T-helper 2 cell treated with Interferon-gamma antibody and Interleukin-4, amounts not matched to agents 100 ng/mL and 5 ng/mL, for 36 hours (primary cell): ENCODE measurements at regions not wholly inside any gene's neighbourhood (a gene's known extent, or its start where the extent isn't known, plus 50 kb on each side); places are given as distances from the start of the nearest gene placed in this dataset.

ENCODE experiments used
- intact Hi-C: fragments of 100-400 bp; cut with micrococcal nuclease; formaldehyde crosslinking; loops from one replicate; pipeline ENCODE4 v1.15.1; 2023

DNA sequence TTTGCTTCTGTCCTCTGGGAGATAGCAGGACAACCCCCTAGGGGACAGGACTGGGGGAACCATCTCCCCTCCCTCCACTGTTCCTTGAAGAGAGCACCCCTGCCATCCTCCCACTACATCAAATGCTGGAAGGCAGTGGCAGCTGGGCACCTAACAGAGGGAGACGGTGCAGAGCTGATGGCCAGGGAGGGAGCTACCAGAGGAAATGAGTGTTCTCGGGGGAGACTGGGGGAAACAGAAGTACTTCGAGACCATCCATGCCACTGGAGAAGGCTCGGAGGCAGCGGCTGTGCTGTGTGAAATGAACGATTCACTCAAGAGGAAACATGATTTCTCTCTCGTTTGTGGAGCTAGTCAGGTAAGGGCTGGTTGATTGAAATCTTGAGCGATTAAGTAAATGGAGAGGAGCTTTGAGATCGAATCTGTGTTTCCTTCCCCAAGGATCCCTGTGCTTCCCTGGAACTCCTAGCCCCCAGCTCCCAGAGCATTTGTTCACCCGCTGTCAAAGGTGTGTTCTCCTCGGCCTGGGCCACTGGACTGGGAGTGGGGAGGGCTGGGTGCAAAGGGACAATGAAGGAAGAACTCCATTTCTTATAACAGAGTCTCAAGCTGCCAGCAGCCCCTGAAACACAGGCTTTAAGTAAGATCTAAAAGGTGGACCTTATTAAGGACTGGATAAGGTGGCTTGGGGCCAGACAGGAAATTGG lies 261.3 kb upstream of the MOCS1 start:
- intact Hi-C loops: no loop called here

DNA sequence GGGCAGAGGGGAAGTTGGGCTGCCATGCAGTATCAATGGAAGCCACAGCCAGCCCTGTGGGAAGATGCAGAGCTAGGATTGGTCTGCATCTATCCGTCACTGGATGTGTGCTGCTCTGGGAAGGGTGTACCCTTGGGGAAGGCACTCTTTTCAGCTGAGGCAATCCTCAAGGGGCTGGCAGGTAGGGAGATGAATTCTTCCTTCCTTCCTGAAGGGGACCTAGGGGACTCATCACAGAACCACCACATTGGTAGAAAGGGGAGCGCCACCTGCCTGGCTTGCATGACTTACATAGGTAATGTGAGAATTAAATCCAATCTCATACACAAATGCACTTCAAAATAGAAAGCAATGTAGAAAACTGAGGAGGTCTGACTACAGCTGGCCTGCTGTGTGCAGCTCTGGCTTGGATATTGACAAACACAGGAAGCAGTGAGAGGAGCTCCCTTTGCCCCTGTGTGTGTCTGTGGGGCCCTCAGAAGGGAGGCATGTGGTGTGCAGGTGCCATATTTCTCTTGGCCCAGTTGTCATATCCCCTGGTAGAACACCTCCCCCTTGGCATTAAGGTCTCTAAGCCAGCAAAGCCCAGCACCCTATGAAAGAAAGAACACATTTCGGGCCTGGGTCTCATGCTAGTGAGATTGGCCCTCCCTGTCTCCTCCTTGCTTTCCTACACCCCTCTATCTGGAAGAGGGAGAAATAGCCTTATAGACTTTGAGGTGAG lies 260.3 kb upstream of the MOCS1 start:
- intact Hi-C loops: no loop called here

DNA sequence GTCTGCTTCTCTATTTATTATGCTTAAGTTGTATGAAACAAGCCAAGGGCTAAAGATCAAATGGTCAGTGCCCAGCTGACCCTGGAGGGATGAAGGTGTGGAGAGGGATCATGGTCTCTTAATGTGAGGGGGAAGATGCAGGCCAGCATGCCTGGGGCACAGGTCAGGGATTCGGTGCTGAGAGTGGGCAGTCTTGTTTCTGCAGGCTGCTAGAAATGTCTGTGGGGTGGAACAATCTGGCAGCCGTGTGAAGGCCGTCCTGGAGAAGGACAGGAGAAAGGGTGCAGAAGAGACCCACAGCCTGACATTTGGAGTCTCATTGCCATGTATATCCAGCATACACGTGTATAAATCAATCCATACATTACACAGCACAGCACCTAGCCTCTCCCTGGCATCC lies 258.3 kb upstream of the MOCS1 start:
- intact Hi-C loops: no loop called here

- intact Hi-C loops: no loop called here
Observed at GRCh38 chr6:40188931-40189330, 254.7 kb upstream of the MOCS1 start.

DNA sequence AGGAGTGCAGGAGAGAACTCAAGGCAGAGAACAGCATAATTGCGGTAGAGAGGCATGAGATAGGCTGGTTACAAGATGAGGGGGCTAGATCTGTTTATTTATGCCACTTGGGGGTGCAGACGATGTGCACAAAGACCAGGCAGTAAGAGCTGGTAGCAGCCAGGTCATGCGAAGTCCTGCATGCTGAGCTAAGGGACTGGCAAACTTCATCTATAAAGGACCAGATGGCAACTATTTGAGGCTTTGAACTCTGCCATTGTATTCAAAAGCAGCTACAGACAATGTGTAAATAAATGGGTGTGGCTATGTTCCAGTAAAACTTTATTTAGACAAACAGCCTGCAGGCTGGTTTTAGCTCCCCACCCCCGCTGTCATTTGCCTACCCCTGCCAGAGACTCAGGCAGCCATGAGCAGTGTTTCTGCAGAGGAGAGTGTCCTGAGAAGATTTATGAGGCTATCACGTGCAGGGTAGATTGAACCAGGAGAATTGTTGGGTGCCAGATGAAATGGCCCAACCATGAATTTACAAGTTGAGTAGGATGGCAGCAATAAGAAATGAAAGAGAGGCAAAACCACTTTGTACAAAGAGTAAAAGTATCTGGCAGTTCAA lies 253.4 kb upstream of the MOCS1 start:
- intact Hi-C loops: no loop called here

- intact Hi-C loops: no loop called here
Observed at GRCh38 chr6:40185486-40185885, 251.2 kb upstream of the MOCS1 start.

DNA sequence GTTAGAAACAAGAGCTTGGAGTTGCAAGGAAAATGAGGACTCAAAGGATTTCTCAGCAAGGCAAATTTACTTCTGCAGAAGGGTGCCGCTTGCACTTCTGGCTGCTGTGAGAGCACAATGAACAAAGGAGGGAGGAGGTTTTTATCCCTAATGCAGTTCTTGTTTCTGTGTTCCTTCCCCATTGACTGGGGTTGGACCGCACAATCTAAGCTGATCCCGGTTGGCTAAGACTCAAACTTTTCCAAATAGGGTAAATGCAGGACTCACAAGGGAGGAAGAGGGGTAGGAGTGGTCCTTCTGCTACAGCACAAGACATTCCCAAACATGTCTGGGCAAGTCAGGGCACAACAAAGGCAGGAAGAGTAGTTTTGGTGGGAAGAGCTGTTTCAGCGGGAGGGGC lies 249.6 kb upstream of the MOCS1 start:
- intact Hi-C loops: no loop called here

GRCh38 chr6:40181367-40181766 lies 247.1 kb upstream of the MOCS1 start:
- intact Hi-C loops: no loop called here

DNA sequence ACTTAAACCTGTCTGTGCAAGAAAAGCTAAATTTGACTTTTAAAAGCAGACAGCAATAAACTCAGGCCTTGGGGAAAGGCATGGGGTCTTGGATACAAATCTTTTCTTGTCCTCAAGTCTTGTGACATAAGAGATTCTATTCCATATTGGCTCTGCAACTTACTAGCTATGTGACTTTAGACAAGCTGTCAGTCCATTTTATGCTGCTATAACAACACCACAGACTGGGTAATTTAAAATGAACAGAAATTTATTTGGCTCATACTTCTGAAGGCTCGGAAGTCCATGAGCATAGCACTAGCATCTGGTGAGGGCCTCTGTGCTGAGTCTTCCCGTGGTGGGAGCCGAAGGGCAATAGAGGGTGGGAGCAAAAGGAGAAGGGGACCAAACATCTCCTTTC lies 246.0 kb upstream of the MOCS1 start:
- intact Hi-C loops: no loop called here

DNA sequence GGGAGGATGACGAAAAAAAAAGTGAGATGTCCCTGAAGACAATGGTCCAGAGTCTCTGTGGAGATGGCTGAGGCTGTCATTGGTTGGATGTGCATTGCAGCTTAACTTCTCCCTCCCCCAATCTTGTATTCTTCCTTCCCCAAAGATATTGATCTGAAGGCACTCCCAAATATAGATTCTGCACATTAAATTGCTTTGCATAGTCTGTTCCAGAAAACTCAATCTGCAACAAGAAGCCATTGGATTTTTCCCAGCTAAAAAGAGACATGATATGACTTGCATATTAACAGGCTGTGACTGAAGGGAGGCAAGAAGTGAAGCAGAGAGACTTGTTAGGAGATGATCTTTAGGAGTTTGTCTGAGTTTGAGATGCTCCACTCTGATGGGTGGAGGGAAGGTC lies 245.2 kb upstream of the MOCS1 start:
- intact Hi-C loops: no loop called here

GRCh38 chr6:40177598-40177997 lies 243.3 kb upstream of the MOCS1 start:
- intact Hi-C loops: no loop called here

DNA sequence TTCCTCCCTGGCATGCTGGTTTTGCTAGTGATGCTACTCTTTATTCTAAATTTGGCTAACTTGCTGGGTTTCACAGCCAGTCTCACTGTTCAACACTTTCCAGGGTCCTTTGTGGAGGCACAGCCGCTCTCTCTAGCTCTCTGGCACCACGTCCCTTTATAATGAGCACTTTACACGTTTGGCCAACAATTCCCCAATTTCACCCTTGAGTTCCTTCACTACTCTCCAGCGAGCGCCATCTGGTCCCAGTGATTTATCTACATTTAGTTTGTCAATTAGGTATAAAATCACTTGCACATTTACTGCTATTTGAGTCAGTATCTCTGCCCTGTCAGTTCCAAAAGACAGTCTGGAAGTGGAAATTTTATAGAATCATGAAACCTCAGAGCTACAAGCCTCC lies 241.9 kb upstream of the MOCS1 start:
- intact Hi-C loops: no loop called here

- intact Hi-C loops: no loop called here
Observed at GRCh38 chr6:40172272-40172671, 238.0 kb upstream of the MOCS1 start.

GRCh38 chr6:40171343-40171742 lies 237.1 kb upstream of the MOCS1 start:
- intact Hi-C loops: no loop called here

DNA sequence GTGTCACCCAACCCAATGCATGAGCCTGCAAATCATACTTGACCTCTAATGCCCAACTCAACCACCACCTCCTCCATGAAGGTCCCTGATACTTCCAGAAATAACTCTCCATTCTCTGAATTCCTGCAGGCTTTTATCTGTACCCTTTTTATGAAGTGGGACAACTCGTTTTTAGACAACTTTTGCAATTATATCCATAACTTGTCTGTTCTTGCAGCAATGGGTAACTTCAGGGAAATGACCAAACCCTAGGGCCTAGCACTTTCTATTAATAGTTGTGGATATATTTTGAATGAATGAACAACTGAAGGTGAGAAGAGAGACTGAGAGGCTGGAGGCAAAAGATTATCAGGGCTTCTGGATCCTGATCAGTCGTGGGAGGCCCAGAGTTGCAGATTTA lies 236.6 kb upstream of the MOCS1 start:
- intact Hi-C loops: no loop called here

- intact Hi-C loops: no loop called here
Observed at GRCh38 chr6:40169878-40170277, 235.6 kb upstream of the MOCS1 start.

GRCh38 chr6:40166963-40167362 lies 232.7 kb upstream of the MOCS1 start:
- intact Hi-C loops: no loop called here

- intact Hi-C loops: no loop called here
Observed at GRCh38 chr6:40165036-40165709, 230.9 kb upstream of the MOCS1 start.

- intact Hi-C loops: no loop called here
Observed at GRCh38 chr6:40164345-40164755, 230.1 kb upstream of the MOCS1 start.

DNA sequence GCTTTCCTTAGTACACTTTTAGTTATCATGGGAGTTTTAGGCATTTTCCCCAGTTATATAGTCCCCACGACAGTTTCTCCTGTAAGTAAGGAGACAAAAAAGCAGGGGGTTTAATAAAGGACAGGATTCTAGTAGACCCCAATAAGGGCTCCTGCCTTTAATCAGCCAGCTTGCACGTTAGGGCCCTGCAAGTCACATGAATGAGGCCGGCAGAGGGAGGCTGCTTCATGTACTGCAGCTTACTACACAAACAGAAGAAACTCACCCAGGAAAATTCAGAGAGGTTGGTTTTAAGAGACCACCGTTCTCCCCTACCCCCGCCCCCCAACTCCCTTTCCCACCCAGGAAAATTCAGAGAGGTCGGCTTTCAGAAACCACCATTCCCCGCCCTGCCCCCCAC lies 229.7 kb upstream of the MOCS1 start:
- intact Hi-C loops: no loop called here

GRCh38 chr6:40162074-40162473 lies 227.8 kb upstream of the MOCS1 start:
- intact Hi-C loops: no loop called here

GRCh38 chr6:40160826-40161225 lies 226.6 kb upstream of the MOCS1 start:
- intact Hi-C loops: no loop called here
